Pancreas (tissue), 10 donors: ENCODE measurements at regions not wholly inside any gene's neighbourhood (a gene's known extent, or its start where the extent isn't known, plus 50 kb on each side); places are given as distances from the start of the nearest gene placed in this dataset.

Experiments
- ATAC-seq, 4 donors: fragments of 200-7000 bp; cut with Tn5 transposase; one replicate each; pipeline versions ENCODE4 v1.8.0 to v1.9.1; 2020; ENCODE audit warnings: mild to moderate bottlenecking in 4 of 4, moderate library complexity in 4 of 4
- DNase-seq, 6 donors: peaks; one replicate each; pipeline ENCODE4 v3.0.0-alpha.2; 2020
- FAIRE-seq: peaks from 2 replicates; lab custom pipeline; 2012; peaks lifted over from hg19 to GRCh38; lab: Jason Lieb, UNC
- H3K27ac ChIP-seq, 4 donors: fragments of 200-600 bp; sonication (generic); 1 replicate in 3 of 4; 2 replicates in 1 of 4; pipeline versions ENCODE4 v1.5.0 to v1.8.0; 2020
- H3K27me3 ChIP-seq, 4 donors: fragments of 200-600 bp; one replicate each; pipeline ENCODE4 v1.8.0; 2021
- H3K36me3 ChIP-seq, 3 donors: fragments of 200-600 bp; sonication (generic) in 1 of 3; one replicate each; pipeline versions ENCODE4 v1.5.0 to v1.8.0; 2020 to 2021
- H3K4me1 ChIP-seq, 3 donors: fragments of 200-600 bp; one replicate each; pipeline ENCODE4 v1.8.0; 2021
- H3K4me3 ChIP-seq, 4 donors: fragments of 200-600 bp; sonication (generic) in 2 of 4; one replicate each; pipeline versions ENCODE4 v1.5.0 to v1.8.0; 2020 to 2021
- H3K9me3 ChIP-seq, 4 donors: fragments of 200-600 bp; one replicate each; pipeline ENCODE4 v1.8.0; 2021
- WGBS, 2 donors: extraction: QIAGEN DNeasy Blood & Tissue Kit; methylation state at CpG; one replicate each; pipeline ENCODE4 v1.1.7; 2013; 5-methylcytosine and 5-hydroxymethylcytosine counted together
- intact Hi-C, 3 donors: fragments of 100-400 bp; cut with DNase I; formaldehyde crosslinking; loops; one replicate each; pipeline versions ENCODE4 v1.11.1 to v1.14.2; 2022
- TF ChIP-seq, protein P1 (sequence below), 4 donors: fragments of 200-600 bp; sonication (generic) in 3 of 4; IDR thresholded peaks; one replicate each; pipeline versions ENCODE4 v1.5.0 to v1.8.0; 2021; ENCODE audit warnings: antibody characterized with exemption in 4 of 4
- donor health status: healthy with polysubstance abuse.
- donor health status: DM: no; HTN: no; CAD: no; lungs with moderate emphysema.
- donor health status: DM: no; HTN: no; CAD: no.
- donor health status: control.
- donor health status: control.
- donor health status: Bipolar disorder and iron deficiency.
- donor health status: DM: yes; HTN: yes; CAD: no.
- donor health status: DM: no; HTN: no; CAD: no.
- donor health status: DM: no; HTN: no; CAD: no.
- donor health status: DM: yes; HTN: yes; CAD: no.

DNA sequence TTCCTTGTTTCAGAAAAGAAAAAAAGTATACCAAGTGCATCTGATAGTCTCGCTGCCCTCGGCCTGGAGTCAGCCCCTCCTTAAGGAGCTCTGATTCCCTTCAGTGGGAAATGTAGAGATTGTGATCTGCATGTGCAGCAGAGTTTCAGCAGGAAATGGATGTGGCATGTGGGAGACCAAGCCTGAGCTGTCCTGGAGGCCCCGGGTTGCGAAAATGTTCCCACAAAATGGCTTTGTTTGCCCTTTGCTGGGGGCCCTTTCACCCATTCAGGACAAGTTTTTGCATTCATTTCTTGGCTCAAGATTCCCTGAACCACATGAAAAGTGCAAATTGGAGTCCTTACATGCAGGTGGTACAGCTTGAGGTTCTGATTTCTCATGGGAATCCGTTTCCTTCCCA lies 230.9 kb downstream of the GADD45G start:
- TF ChIP-seq, protein P1, sequence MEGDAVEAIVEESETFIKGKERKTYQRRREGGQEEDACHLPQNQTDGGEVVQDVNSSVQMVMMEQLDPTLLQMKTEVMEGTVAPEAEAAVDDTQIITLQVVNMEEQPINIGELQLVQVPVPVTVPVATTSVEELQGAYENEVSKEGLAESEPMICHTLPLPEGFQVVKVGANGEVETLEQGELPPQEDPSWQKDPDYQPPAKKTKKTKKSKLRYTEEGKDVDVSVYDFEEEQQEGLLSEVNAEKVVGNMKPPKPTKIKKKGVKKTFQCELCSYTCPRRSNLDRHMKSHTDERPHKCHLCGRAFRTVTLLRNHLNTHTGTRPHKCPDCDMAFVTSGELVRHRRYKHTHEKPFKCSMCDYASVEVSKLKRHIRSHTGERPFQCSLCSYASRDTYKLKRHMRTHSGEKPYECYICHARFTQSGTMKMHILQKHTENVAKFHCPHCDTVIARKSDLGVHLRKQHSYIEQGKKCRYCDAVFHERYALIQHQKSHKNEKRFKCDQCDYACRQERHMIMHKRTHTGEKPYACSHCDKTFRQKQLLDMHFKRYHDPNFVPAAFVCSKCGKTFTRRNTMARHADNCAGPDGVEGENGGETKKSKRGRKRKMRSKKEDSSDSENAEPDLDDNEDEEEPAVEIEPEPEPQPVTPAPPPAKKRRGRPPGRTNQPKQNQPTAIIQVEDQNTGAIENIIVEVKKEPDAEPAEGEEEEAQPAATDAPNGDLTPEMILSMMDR (IDR thresholded peaks at IDR 0.05), result no peak
- intact Hi-C loops, result no loop called here
- no peak overlapping the region for H3K4me3 ChIP-seq
- 80 to 89% methylated on average over 5 of the region's 5 CpGs for WGBS, 2 donors
- H3K27ac ChIP-seq, result no peak overlapping the region
- FAIRE-seq (no peak), DNase-seq (no peak), ATAC-seq (no peak)
- no peaks in the 10 kb centered on the region for H3K36me3 ChIP-seq
- H3K27me3 ChIP-seq, result no peaks in the 10 kb centered on the region
- no peaks in the 10 kb centered on the region for H3K4me1 ChIP-seq
- H3K9me3 ChIP-seq, result no peaks in the 10 kb centered on the region

DNA sequence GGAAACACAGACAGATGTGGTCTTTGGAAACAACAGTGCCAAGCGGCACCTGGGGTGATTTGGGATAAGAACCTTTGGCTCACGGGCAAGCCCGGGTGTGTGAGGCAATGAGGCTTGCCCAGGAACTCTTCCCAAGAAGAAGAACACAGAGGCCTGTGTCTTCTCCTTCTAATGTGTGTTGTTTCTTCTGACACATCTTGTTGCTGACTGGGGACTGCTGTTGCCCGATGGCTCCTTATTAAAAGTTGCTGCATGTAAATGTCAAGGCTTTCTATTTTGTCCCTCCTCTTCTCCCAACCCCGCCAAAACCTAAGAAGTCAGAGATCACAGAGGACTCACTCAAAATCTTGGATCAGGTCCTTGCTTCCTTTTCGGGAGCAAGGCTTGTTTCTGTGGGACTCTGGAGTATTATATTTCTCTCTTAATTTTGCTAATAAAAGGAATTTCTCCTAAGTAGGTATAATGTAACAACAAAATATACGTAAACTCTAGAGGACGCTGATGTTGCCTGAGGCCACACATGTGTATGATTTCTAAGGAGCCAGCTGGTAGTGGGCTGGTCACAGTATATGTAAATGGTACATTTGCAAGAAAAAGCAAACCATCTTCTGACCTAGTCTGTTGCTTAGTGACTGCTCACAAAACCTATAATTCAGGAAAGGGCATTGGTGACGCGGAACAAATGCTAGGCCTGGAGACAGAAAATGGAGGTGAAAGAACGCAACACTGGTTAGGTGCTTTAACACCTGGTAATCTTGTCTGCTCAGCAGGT lies 232.5 kb downstream of the GADD45G start:
- TF ChIP-seq, protein P1 (IDR thresholded peaks at IDR 0.05), result no peak
- DNase-seq (no peak), FAIRE-seq (no peak), ATAC-seq (no peak)
- Histone ChIP-seq H3K27me3 (no peaks in the 10 kb centered on the region), H3K9me3 (no peaks in the 10 kb centered on the region), H3K27ac (no peak overlapping the region), H3K36me3 (no peaks in the 10 kb centered on the region), H3K4me3 (no peak overlapping the region), H3K4me1 (peaks cover 0 to 6% (median 0%) of the 10 kb centered on the region in 3 donors)
- intact Hi-C loops, result no loop called here
- 75 to 84% methylated on average over 11 of the region's 11 CpGs for WGBS, 2 donors

DNA sequence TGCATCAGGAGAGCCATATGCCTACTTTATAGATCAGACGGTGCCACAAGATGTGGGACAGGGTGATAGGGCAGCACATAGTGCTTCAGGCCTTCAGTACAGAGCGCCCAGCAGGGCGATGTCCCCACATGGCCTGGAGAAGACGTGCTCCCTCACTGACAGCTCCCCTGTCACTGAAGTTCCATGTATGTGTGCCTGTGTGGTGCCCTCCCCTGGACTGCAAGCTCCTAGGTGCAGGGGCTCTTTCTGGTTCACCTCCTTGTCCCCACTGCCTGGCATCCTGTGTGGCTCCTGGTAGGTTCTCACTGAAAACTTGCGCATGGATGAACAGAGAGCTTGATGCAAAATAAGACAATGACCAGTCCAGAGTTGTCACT lies 233.1 kb downstream of the GADD45G start:
- FAIRE-seq (no peak), ATAC-seq (no peak), DNase-seq (no peak)
- intact Hi-C loops, result no loop called here
- Histone ChIP-seq H3K36me3 (no peaks in the 10 kb centered on the region), H3K9me3 (no peaks in the 10 kb centered on the region), H3K4me3 (no peak overlapping the region), H3K4me1 (peaks cover 0 to 12% (median 0%) of the 10 kb centered on the region in 3 donors), H3K27ac (no peak overlapping the region), H3K27me3 (no peaks in the 10 kb centered on the region)
- TF ChIP-seq, protein P1 (IDR thresholded peaks at IDR 0.05), result no peak
- WGBS, 2 donors, result 88 to 89% methylated on average over 5 of the region's 5 CpGs

DNA sequence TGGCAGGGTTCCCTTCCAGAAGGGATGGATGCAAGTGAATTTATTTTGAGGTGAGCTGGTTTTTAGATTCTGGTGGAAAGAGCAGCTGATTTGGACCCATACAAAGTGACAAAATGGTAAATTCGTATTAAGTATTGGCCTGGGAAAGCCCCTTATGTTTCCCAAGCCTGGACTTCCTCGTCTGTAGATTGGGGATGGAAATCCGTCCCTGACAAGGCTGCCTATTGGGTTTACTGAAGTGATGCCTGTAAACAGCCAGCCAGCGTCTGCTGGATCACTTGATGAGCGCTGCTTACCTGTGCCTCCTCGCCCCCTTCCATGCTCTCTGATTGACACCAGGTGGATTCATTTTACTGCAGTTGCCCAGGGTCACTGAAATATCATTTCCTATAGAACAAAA lies 233.8 kb downstream of the GADD45G start:
- intact Hi-C loops, result no loop called here
- H3K27ac ChIP-seq, result no peak overlapping the region
- TF ChIP-seq, protein P1 (IDR thresholded peaks at IDR 0.05), result no peak
- no peaks in the 10 kb centered on the region for H3K36me3 ChIP-seq
- no peak for DNase-seq
- 80 to 81% methylated on average over 6 of the region's 6 CpGs for WGBS, 2 donors
- peaks cover 0 to 12% (median 0%) of the 10 kb centered on the region in 3 donors for H3K4me1 ChIP-seq
- H3K9me3 ChIP-seq, result no peaks in the 10 kb centered on the region
- H3K27me3 ChIP-seq, result no peaks in the 10 kb centered on the region
- H3K4me3 ChIP-seq, result no peak overlapping the region
- ATAC-seq, result no peak
- FAIRE-seq, result no peak

DNA sequence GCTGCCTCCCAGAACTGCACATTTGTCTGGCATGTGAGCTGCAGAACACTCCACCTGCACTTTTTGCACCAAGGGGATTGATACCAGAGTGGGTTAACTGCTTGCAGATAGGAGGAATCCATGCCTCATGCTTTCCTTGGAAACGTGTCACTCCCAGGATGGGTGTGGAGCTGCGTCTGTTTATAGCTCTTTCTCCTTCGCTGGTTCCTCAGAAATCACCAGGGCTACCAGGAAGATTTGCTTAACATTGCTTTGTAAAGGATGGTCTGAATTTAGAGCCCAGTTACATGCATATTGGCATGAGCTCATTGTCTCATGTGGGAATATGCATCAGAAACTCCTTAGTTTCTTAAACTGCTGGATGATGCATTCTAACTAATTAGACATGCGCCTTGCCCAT lies 234.6 kb downstream of the GADD45G start:
- intact Hi-C loops, result no loop called here
- FAIRE-seq (no peak), DNase-seq (no peak), ATAC-seq (no peak)
- H3K27ac ChIP-seq, result no peak overlapping the region
- no peaks in the 10 kb centered on the region for H3K27me3 ChIP-seq
- no peaks in the 10 kb centered on the region for H3K9me3 ChIP-seq
- H3K4me3 ChIP-seq, result no peak overlapping the region
- TF ChIP-seq, protein P1 (IDR thresholded peaks at IDR 0.05), result no peak
- H3K4me1 ChIP-seq, result peaks cover 0 to 12% (median 0%) of the 10 kb centered on the region in 3 donors
- WGBS, 2 donors, result 76% methylated on average over 4 of the region's 4 CpGs
- H3K36me3 ChIP-seq, result no peaks in the 10 kb centered on the region
